ENCODE measurements at regions not wholly inside any gene's neighbourhood (a gene's known extent, or its start where the extent isn't known, plus 50 kb on each side); places are given as distances from the start of the nearest gene placed in this dataset.

- no peak for TF ChIP-seq CTCF (IDR thresholded peaks at IDR 0.05)
- no peak for TF ChIP-seq POLR2A (IDR thresholded peaks at IDR 0.05)
These were observed 120.1 kb upstream of the MTAP start for GRCh38 chr9:21682381-21682780.
